ENCODE measurements at regions not wholly inside any gene's neighbourhood (a gene's known extent, or its start where the extent isn't known, plus 50 kb on each side); places are given as distances from the start of the nearest gene placed in this dataset.
"Not testable (repeated sequence)": the region's sequence is repeated elsewhere in the genome, so short reads cannot be mapped to it uniquely, and the experiment has no call there.

DNA sequence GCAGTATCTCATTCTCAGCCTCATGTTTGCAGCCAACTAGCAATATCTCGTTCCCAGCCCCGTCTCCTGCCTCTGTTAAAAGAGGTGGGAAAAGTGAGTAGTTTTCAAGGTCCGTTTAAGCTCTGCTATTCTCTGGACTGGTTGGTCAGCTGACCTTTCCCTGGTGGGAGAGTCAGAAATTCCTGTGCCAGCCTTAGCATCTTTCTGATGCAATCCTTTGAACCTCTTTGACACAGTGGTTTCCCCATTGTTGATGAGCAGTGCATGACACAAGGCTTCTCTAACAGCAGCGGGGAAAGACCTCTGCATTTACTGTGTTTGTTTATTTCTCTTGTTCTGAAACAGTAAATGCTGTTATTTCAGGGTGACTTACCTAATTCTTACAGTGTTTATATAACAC lies 74.6 kb downstream of the CDRT15L2 start:
- not testable (repeated sequence) for H2AFZ ChIP-seq (ENCODE audit: low read depth, low read length); H3K9me3 ChIP-seq (ENCODE audit: low read length); H3K79me2 ChIP-seq (replicated peaks; ENCODE audit: insufficient read depth, low read length); H3K4me3 ChIP-seq (ENCODE audit: low read length); H3K27me3 ChIP-seq (ENCODE audit: insufficient read depth, low read depth, low read length); H3K9me2 ChIP-seq (ENCODE audit: insufficient read depth, low read length); H3K36me3 ChIP-seq (ENCODE audit: insufficient read depth, low read length); H4K20me1 ChIP-seq (ENCODE audit: insufficient read depth); H3K9ac ChIP-seq (ENCODE audit: low read length); H3F3A ChIP-seq (ENCODE audit: insufficient read depth, low read length, poor library complexity, severe bottlenecking); H3K4me2 ChIP-seq (ENCODE audit: low read length); H3K27ac ChIP-seq (ENCODE audit: low read length)

DNA sequence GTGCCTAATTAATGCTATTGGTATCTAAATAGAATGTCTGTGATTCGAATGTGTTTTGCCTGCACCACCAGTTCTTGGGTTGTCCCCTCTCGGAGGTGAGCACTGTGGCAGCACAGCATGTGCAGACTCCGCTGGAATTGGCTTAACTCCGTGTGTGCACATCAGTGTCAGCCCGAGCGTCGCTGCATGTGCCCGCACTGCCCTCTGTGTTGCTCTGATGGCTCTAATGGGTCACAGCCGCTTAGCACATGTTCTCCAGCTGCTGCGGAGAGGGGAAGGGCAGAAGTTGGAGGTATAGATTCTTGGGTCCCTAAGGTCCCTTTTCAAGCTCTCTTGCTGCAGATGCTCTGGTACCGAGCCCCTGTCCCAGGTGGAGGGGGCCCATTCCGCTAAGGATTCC lies 75.1 kb downstream of the CDRT15L2 start:
- H2AFZ ChIP-seq (ENCODE audit: low read depth, low read length); H3F3A ChIP-seq (ENCODE audit: insufficient read depth, low read length, poor library complexity, severe bottlenecking); H3K27ac ChIP-seq (ENCODE audit: low read length); H3K79me2 ChIP-seq (replicated peaks; ENCODE audit: insufficient read depth, low read length); H4K20me1 ChIP-seq (ENCODE audit: insufficient read depth); H3K4me2 ChIP-seq (ENCODE audit: low read length); H3K4me3 ChIP-seq (ENCODE audit: low read length); H3K9me2 ChIP-seq (ENCODE audit: insufficient read depth, low read length); H3K9me3 ChIP-seq (ENCODE audit: low read length); H3K9ac ChIP-seq (ENCODE audit: low read length); H3K27me3 ChIP-seq (ENCODE audit: insufficient read depth, low read depth, low read length); H3K36me3 ChIP-seq (ENCODE audit: insufficient read depth, low read length): not testable (repeated sequence)

DNA sequence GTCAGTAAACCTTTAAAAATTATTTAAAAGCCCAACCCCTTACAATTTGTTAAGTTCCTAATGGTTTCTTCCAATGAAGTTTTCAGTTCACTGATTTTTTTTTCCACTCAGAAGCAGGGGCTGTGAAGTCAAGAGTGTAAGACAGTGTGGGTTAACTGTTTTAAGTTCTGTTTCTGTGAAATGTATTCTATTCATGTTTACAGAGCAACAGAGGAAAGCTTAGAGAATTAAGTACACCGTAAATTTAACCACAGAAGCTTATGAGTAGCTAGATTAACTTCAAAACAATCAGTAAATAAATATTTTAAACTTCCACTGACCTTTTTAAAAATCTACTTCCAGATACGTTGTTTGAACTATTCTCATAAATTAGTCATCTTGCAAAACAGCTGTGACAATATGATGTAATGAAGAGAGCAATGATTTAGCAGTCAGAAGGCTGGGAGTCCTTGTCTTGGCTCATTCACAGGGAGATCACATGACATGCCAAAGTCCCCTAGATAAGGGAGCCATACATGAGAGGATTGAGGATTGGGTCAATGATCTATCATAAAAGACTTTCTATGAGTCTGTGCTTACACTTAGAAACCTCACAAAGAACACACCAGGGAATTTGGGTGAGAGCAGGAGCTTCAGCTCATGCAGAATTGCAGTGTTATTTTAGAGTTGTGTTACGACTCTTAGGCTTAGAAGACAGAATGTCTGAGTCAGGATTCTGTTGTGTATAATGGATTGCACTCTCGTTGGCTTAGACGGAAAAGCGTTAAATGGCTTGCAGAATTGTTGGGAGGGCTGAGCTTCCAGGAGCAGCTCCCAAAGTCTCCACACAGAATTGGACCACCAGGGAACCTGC lies 85.8 kb downstream of the CDRT15L2 start:
- H4K20me1 ChIP-seq (ENCODE audit: insufficient read depth); H3F3A ChIP-seq (ENCODE audit: insufficient read depth, low read length, poor library complexity, severe bottlenecking); H2AFZ ChIP-seq (ENCODE audit: low read depth, low read length); H3K4me2 ChIP-seq (ENCODE audit: low read length); H3K9me2 ChIP-seq (ENCODE audit: insufficient read depth, low read length); H3K79me2 ChIP-seq (replicated peaks; ENCODE audit: insufficient read depth, low read length); H3K36me3 ChIP-seq (ENCODE audit: insufficient read depth, low read length); H3K27me3 ChIP-seq (ENCODE audit: insufficient read depth, low read depth, low read length); H3K9ac ChIP-seq (ENCODE audit: low read length); H3K4me3 ChIP-seq (ENCODE audit: low read length); H3K9me3 ChIP-seq (ENCODE audit: low read length); H3K27ac ChIP-seq (ENCODE audit: low read length): not testable (repeated sequence)

DNA sequence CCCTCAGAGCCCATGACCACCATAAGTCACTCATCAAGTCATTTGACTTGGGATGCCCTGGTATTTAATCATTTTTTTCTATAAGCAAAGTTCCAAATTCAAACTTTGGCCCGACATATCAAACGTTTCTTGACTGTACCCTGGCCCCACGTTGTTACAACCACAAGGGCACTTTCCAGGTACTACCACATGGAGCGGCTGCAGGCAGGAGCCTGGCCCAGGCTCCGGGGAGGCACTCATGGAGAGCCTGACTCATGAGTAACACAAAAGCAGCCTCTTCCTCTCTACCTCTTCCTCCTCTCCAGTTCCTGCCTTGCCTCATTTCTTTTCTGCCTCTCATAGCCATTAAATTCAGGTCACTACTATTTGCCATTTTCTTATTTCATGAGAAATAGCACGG lies 87.2 kb downstream of the CDRT15L2 start:
- not testable (repeated sequence) for H3K4me2 ChIP-seq (ENCODE audit: low read length); H3K27ac ChIP-seq (ENCODE audit: low read length); H3K9me2 ChIP-seq (ENCODE audit: insufficient read depth, low read length); H3K9me3 ChIP-seq (ENCODE audit: low read length); H3K79me2 ChIP-seq (replicated peaks; ENCODE audit: insufficient read depth, low read length); H3K9ac ChIP-seq (ENCODE audit: low read length); H3K36me3 ChIP-seq (ENCODE audit: insufficient read depth, low read length); H4K20me1 ChIP-seq (ENCODE audit: insufficient read depth); H2AFZ ChIP-seq (ENCODE audit: low read depth, low read length); H3K27me3 ChIP-seq (ENCODE audit: insufficient read depth, low read depth, low read length); H3K4me3 ChIP-seq (ENCODE audit: low read length); H3F3A ChIP-seq (ENCODE audit: insufficient read depth, low read length, poor library complexity, severe bottlenecking)

DNA sequence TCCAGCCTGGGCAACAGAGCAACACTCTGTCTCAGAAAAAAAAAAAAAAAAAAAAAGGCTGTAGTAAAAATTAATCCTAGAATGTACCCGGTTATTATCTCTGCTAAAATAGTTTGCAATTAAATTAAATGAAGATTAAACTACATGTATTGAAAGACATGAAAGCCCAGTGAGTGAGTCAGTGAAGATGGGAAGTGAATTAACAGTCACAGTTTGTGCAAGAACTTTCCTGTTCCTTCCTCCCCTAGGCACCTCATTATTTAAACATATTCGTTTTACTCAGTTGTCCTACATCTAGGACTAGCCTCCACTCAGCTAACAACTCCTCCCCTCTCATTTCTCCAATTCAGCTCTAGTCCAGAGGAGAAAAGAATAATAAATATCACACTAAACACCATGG lies 88.2 kb downstream of the CDRT15L2 start:
- H3K36me3 ChIP-seq (ENCODE audit: insufficient read depth, low read length); H3K9me2 ChIP-seq (ENCODE audit: insufficient read depth, low read length); H3K79me2 ChIP-seq (replicated peaks; ENCODE audit: insufficient read depth, low read length); H3K9me3 ChIP-seq (ENCODE audit: low read length); H3F3A ChIP-seq (ENCODE audit: insufficient read depth, low read length, poor library complexity, severe bottlenecking); H3K27ac ChIP-seq (ENCODE audit: low read length); H2AFZ ChIP-seq (ENCODE audit: low read depth, low read length); H4K20me1 ChIP-seq (ENCODE audit: insufficient read depth); H3K9ac ChIP-seq (ENCODE audit: low read length); H3K4me3 ChIP-seq (ENCODE audit: low read length); H3K4me2 ChIP-seq (ENCODE audit: low read length); H3K27me3 ChIP-seq (ENCODE audit: insufficient read depth, low read depth, low read length): not testable (repeated sequence)

DNA sequence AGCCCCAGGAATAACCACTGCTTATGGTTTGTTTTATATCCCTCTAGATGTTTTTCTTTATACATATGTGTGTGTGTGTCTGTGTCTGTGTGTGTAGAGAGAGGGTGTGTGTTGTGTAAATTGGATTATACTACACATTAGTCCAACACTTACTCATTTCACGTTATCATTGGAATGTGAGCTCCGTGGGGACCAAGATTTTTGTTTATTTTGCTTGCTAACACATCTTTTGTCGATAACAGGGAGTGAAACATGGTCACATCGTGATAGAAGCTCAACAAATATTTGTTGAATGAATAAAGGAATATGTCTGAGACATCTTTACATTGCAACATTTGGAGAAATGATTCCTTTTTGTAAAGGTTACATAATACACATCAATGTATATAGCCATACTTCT lies 88.8 kb downstream of the CDRT15L2 start:
- H2AFZ ChIP-seq (ENCODE audit: low read depth, low read length); H3K4me3 ChIP-seq (ENCODE audit: low read length); H3K4me2 ChIP-seq (ENCODE audit: low read length): not testable (repeated sequence)

DNA sequence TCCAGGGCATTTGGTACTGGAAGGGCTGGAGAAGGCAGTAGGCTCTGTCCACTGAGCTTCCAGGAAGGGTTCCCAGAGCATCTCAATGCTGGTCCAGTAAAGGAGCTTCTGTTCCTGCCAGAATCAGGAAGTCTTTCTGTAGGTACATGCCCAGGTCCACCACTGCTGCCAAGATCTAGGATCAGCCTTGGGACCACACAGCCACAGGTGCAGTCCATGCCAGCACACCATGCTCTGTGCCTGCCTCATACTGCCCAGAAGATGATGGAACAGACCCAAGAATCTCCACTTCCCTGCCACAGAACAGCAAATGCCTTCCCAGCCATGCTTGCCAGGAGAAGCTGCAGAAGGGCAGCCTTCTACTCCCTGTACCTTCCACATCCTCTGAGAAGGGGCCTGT lies 89.3 kb downstream of the CDRT15L2 start:
- H3K4me3 ChIP-seq (ENCODE audit: low read length); H3F3A ChIP-seq (ENCODE audit: insufficient read depth, low read length, poor library complexity, severe bottlenecking); H3K9me2 ChIP-seq (ENCODE audit: insufficient read depth, low read length); H3K27ac ChIP-seq (ENCODE audit: low read length); H2AFZ ChIP-seq (ENCODE audit: low read depth, low read length); H3K9ac ChIP-seq (ENCODE audit: low read length); H3K4me2 ChIP-seq (ENCODE audit: low read length); H4K20me1 ChIP-seq (ENCODE audit: insufficient read depth); H3K36me3 ChIP-seq (ENCODE audit: insufficient read depth, low read length); H3K79me2 ChIP-seq (replicated peaks; ENCODE audit: insufficient read depth, low read length); H3K9me3 ChIP-seq (ENCODE audit: low read length); H3K27me3 ChIP-seq (ENCODE audit: insufficient read depth, low read depth, low read length): not testable (repeated sequence)

More for the DNA sequence above, 88.8 kb downstream of the CDRT15L2 start:
- not testable (repeated sequence) for H3K27ac ChIP-seq (ENCODE audit: low read length); H3F3A ChIP-seq (ENCODE audit: insufficient read depth, low read length, poor library complexity, severe bottlenecking); H3K27me3 ChIP-seq (ENCODE audit: insufficient read depth, low read depth, low read length); H3K9me2 ChIP-seq (ENCODE audit: insufficient read depth, low read length); H3K79me2 ChIP-seq (replicated peaks; ENCODE audit: insufficient read depth, low read length); H3K9me3 ChIP-seq (ENCODE audit: low read length); H4K20me1 ChIP-seq (ENCODE audit: insufficient read depth); H3K9ac ChIP-seq (ENCODE audit: low read length); H3K36me3 ChIP-seq (ENCODE audit: insufficient read depth, low read length)

DNA sequence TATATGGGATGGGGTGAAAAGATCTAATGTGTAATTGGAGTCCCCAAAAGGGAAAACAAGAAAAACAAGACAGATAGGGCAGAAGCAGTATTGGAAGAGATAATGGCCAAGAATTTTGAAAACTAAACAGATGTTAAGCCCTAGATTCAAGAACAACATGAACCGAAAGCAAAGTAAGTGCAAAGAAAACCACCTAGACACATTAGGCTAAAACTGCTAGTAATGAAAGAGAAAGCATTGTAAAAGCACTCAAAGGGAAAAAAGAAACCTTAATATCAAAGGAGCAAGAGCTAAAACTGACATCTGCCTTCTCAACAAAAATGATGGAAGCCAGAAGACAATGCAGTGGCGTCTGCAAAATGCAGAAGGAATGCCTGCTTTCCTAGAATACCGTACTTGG lies 91.0 kb downstream of the CDRT15L2 start:
- H3K36me3 ChIP-seq (ENCODE audit: insufficient read depth, low read length); H3K4me2 ChIP-seq (ENCODE audit: low read length): not testable (repeated sequence)

More for the DNA sequence above, 91.0 kb downstream of the CDRT15L2 start:
- not testable (repeated sequence) for H3K79me2 ChIP-seq (replicated peaks; ENCODE audit: insufficient read depth, low read length); H3F3A ChIP-seq (ENCODE audit: insufficient read depth, low read length, poor library complexity, severe bottlenecking); H3K9me2 ChIP-seq (ENCODE audit: insufficient read depth, low read length); H2AFZ ChIP-seq (ENCODE audit: low read depth, low read length); H3K9me3 ChIP-seq (ENCODE audit: low read length); H3K27ac ChIP-seq (ENCODE audit: low read length); H4K20me1 ChIP-seq (ENCODE audit: insufficient read depth); H3K27me3 ChIP-seq (ENCODE audit: insufficient read depth, low read depth, low read length); H3K4me3 ChIP-seq (ENCODE audit: low read length); H3K9ac ChIP-seq (ENCODE audit: low read length)

All from neural cell (in vitro differentiated cells).